PC-9 (cell line): ENCODE measurements at regions not wholly inside any gene's neighbourhood (a gene's known extent, or its start where the extent isn't known, plus 50 kb on each side); places are given as distances from the start of the nearest gene placed in this dataset.

Source experiments
- BruUV-seq: library from RNA; stranded (reverse); fragments of 400-500 nt; replicated peaks from 2 replicates; lab custom pipeline; 2021; lab: Mats Ljungman, UMichigan
- CTCF ChIA-PET: fragments of 300-600 bp; sonication (Branson Sonifier 250); formaldehyde crosslinking; loops from one replicate; lab custom pipeline; 2022; ENCODE audit warnings: antibody characterized with exemption; lab: Charles Lee
- POLR2A ChIA-PET: fragments of 300-600 bp; sonication (Branson Sonifier 250); formaldehyde crosslinking; loops from one replicate; lab custom pipeline; 2022; ENCODE audit warnings: antibody characterized with exemption; ENCODE audit not compliant: unreplicated experiment; lab: Charles Lee
- DNase-seq, 2 experiments: peaks; one replicate each; pipeline versions ENCODE4 v3.0.0 to v3.0.0-alpha.2; 2015 to 2022; ENCODE audit warnings: mixed read lengths in 1 of 2
- H2AFZ ChIP-seq: fragments of 200-600 bp; sonication (generic); 2 replicates; pipeline ENCODE4 v1.8.1; 2017; ENCODE audit warnings: antibody characterized with exemption
- H3F3A ChIP-seq: fragments of 200-600 bp; sonication (generic); 2 replicates; pipeline ENCODE4 v1.8.1; 2017; ENCODE audit warnings: antibody characterized with exemption, mild to moderate bottlenecking, low read depth; ENCODE audit not compliant: insufficient read depth
- H3K27ac ChIP-seq: fragments of 200-600 bp; sonication (generic); 2 replicates; pipeline ENCODE4 v1.6.1; 2016; ENCODE audit warnings: mixed run types
- H3K27me3 ChIP-seq: fragments of 200-600 bp; sonication (generic); 2 replicates; pipeline ENCODE4 v1.6.1; 2016; ENCODE audit warnings: low read depth, mixed run types; ENCODE audit not compliant: insufficient read depth
- H3K36me3 ChIP-seq: fragments of 200-600 bp; sonication (generic); 2 replicates; pipeline ENCODE4 v1.6.1; 2016; ENCODE audit warnings: low read depth, mixed run types
- H3K4me1 ChIP-seq: fragments of 200-600 bp; sonication (generic); replicated peaks from 2 replicates; pipeline ENCODE4 v1.6.1; 2016; ENCODE audit warnings: mixed run types; ENCODE audit not compliant: insufficient read depth
- H3K4me2 ChIP-seq: fragments of 200-600 bp; sonication (generic); 2 replicates; pipeline ENCODE4 v1.6.1; 2017; ENCODE audit warnings: mixed run types
- H3K4me3 ChIP-seq: fragments of 200-600 bp; sonication (generic); 2 replicates; pipeline ENCODE4 v1.6.1; 2016; ENCODE audit warnings: mixed run types
- H3K79me2 ChIP-seq: fragments of 200-600 bp; sonication (generic); 2 replicates; pipeline ENCODE4 v1.6.1; 2017; ENCODE audit warnings: low read depth, mixed run types
- H3K9me2 ChIP-seq: fragments of 200-600 bp; sonication (generic); 2 replicates; pipeline ENCODE4 v1.8.1; 2017; ENCODE audit warnings: mild to moderate bottlenecking; ENCODE audit not compliant: insufficient read depth
- H3K9me3 ChIP-seq: fragments of 200-600 bp; sonication (generic); 2 replicates; pipeline ENCODE4 v1.8.1; 2016; ENCODE audit warnings: low read depth; ENCODE audit not compliant: insufficient read depth
- H4K20me1 ChIP-seq: fragments of 200-600 bp; sonication (generic); 2 replicates; pipeline ENCODE4 v1.8.1; 2017; ENCODE audit not compliant: insufficient read depth
- CTCF ChIP-seq: fragments of 200-600 bp; sonication (generic); conservative IDR thresholded peaks from 2 replicates; pipeline ENCODE4 v1.6.1; 2017; ENCODE audit warnings: mixed run types, antibody characterized with exemption, mild to moderate bottlenecking, moderate library complexity
- EZH2 ChIP-seq: fragments of 200-600 bp; sonication (generic); IDR thresholded peaks from 2 replicates; pipeline ENCODE4 v1.8.0; 2017; ENCODE audit warnings: antibody characterized with exemption, low read depth
- intact Hi-C: fragments of 100-400 bp; cut with micrococcal nuclease; formaldehyde crosslinking; loops from one replicate; pipeline ENCODE4 v1.10.0; 2022; ENCODE audit not compliant: unreplicated experiment

GRCh38 chr6:169906688-169907418 lies 155.4 kb downstream of the ERMARD start:
- Histone ChIP-seq H3K36me3 (no peaks in the 10 kb centered on the region), H3K4me1 (no peaks in the 10 kb centered on the region), H3K4me3 (no peak overlapping the region), H3K9me3 (no peaks in the 10 kb centered on the region), H3K27me3 (peaks cover 93% of the 10 kb centered on the region), H3F3A (no peaks in the 10 kb centered on the region), H3K27ac (no peak overlapping the region), H3K4me2 (no peak overlapping the region), H4K20me1 (no peaks in the 10 kb centered on the region), H3K9me2 (no peaks in the 10 kb centered on the region), H2AFZ (no peak overlapping the region), H3K79me2 (no peaks in the 10 kb centered on the region)
- no TSS peak for BruUV-seq
- intact Hi-C loops, result no loop called here
- ChIA-PET POLR2A (no interaction called here), CTCF (no interaction called here)
- DNase-seq, result no peak
- TF ChIP-seq CTCF, result no peak

- intact Hi-C loops, result no loop called here
- Histone ChIP-seq H3K4me3 (no peak overlapping the region), H3K4me1 (no peaks in the 10 kb centered on the region), H3K79me2 (no peaks in the 10 kb centered on the region), H3K4me2 (no peak overlapping the region), H3K27me3 (peaks cover 86% of the 10 kb centered on the region), H3K9me3 (no peaks in the 10 kb centered on the region), H3F3A (no peaks in the 10 kb centered on the region), H2AFZ (no peak overlapping the region), H3K9me2 (no peaks in the 10 kb centered on the region), H3K27ac (no peak overlapping the region), H4K20me1 (no peaks in the 10 kb centered on the region), H3K36me3 (no peaks in the 10 kb centered on the region)
- TF ChIP-seq CTCF, result no peak
- no peak for TF ChIP-seq EZH2
- ChIA-PET CTCF (interaction anchor here (0.7 kb wide), 1 partner anchor 966 kb away, joined by 5 read pairs; no protein-coding TSS in a partner anchor), POLR2A (no interaction called here)
- DNase-seq, result no peak
- BruUV-seq, result no TSS peak
Observed at GRCh38 chr6:169906004-169906687, 154.7 kb downstream of the ERMARD start.

GRCh38 chr6:169905041-169905807 lies 153.8 kb downstream of the ERMARD start:
- Histone ChIP-seq H2AFZ (no peak overlapping the region), H3K79me2 (no peaks in the 10 kb centered on the region), H4K20me1 (no peaks in the 10 kb centered on the region), H3K27ac (no peak overlapping the region), H3K4me1 (no peaks in the 10 kb centered on the region), H3K9me2 (no peaks in the 10 kb centered on the region), H3K4me3 (no peak overlapping the region), H3K27me3 (peaks cover 78% of the 10 kb centered on the region), H3K36me3 (no peaks in the 10 kb centered on the region), H3K9me3 (no peaks in the 10 kb centered on the region), H3F3A (no peaks in the 10 kb centered on the region), H3K4me2 (no peak overlapping the region)
- ChIA-PET CTCF (interaction anchor here (0.7 kb wide), 1 partner anchor 965 kb away, joined by 5 read pairs; no protein-coding TSS in a partner anchor), POLR2A (no interaction called here)
- no peak for DNase-seq
- no TSS peak for BruUV-seq
- TF ChIP-seq EZH2 (no peak), CTCF (no peak)
- intact Hi-C loops, result no loop called here
